ENCODE measurements at regions not wholly inside any gene's neighbourhood (a gene's known extent, or its start where the extent isn't known, plus 50 kb on each side); places are given as distances from the start of the nearest gene placed in this dataset.

DNA sequence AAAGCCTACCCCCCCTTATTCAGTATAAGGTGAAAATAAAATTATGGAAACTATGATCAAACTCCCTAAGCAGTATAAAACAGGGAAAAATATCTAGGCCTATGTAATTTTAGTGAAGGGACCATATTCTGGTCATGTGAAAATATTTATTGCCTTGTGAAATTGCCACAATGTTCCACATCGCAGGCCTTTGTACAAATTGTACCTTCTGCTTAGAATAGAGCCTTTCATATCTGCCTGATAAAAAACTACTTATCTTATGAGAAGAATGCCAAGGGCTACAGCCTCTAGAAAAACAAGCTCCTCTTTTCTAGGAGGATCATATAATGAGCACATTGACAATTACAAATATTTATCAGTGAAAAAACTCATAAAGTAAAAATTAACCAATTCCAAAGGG lies 1280.0 kb downstream of the EFNB2 start:
- no peak for DNase-seq (ENCODE audit: low spot score)

DNA sequence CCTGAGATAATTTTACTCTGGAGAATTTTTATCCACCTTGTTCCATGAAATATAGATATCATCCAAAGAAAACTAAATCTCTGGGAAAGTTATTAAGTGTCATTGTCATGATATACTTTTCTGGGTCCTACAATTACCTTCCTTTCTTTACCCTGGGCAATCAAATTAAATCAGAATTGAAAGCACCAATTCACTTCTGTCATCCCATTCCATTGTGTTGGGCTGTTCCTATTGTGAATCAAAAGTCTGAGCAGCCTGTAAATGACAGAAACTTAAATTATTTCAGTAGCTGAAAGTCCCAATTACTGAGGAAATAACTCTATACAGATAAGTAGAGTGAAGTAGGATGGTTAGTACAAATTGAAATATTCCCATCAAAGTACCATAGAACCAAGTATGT lies 1284.2 kb downstream of the EFNB2 start:
- DNase-seq (ENCODE audit: low spot score): no peak

DNA sequence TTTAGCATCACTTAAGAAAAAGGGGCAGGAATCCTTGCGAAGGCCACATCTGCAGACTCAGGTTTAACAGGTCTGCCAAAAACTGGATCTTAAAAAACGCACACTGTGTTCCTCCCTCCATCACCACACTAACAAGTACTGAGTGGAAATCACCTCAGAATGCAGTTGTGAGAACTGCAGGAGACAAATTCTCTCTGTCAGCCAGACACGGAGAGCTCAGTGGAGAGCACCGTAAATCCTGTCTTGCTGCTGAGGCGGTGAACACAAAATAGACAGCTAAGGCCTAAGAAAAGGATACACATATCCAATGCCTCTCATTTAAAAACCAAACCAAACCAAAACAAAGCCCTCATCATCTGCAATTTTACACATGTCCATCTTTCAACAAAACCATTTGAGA lies 1287.6 kb downstream of the EFNB2 start:
- peak; percentile 33 for DNase-seq (ENCODE audit: low spot score)

DNA sequence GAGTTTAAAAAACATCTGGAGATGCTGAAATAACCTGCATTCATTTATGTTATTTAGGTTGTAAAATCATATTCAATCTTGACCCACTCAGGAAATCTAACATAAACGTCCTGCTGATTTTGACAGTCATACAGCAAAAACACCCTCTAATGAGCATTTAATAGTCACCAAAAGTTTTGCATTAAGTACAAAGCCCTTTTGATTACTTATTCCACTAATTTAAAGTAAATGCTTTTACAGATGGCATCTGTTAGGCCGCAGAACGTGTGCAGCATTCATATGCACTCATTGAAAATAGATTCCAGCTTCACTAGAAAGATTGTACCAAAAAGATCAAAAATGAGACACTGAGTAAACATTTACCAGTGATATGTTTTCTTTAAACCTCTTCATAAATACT lies 1295.1 kb downstream of the EFNB2 start:
- no peak for DNase-seq (ENCODE audit: low spot score)

DNA sequence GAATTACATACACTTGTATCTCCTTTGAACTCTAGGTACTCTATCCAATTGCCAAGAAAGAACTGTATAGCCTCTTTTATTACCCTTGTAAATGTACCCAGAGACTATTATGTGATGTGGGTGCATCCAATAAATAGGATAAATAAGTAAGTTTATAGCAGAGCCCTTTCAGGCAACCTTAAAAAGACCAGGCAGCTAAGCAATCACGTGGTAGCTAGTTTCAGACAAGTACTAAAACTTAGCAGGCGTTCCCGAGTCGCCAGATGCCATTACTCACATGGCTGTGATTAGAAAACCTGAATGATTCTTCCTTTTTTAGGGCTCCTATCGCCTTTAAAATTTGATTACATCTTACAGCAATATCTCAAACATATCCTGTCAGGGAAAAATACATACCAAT lies 1303.0 kb downstream of the EFNB2 start:
- peak; percentile 66 for DNase-seq (ENCODE audit: low spot score)

DNA sequence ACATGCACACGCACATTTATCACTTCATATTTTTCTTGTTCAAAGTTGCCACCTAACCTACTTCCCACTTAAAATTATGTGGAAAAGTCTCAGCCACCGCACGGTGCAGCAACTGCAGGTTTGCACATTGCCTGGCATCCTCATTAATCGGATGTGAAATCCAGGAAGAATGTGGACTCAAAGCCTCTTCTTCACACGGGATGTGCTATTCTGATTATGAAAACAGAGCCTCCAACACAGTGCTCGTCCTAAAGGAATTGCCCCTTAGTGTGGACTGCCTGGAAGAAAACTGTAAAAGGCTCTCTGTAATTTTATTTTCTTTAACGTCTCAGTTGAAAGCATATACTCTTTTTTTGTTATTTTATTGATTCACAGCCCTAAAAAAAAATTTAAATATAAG lies 1303.5 kb downstream of the EFNB2 start:
- DNase-seq (ENCODE audit: low spot score): no peak

DNA sequence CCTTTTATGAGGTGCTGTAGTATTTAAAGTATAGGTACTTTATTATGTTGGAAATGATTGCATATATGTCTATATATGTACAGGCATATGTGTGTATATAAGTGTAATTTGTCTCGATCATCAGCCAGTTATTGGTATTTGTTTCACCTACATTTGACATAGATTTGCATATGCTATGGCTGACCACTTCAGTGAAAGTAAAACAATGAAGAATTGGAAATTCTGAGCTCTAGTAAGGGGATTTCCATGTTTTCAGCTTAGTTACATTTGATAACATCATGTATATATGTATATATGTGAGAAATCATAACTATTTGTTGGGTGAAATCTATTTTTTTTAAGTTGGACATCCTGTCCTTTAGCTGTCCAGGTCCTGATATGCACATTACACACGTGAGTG lies 1303.9 kb downstream of the EFNB2 start:
- DNase-seq (ENCODE audit: low spot score): no peak

DNA sequence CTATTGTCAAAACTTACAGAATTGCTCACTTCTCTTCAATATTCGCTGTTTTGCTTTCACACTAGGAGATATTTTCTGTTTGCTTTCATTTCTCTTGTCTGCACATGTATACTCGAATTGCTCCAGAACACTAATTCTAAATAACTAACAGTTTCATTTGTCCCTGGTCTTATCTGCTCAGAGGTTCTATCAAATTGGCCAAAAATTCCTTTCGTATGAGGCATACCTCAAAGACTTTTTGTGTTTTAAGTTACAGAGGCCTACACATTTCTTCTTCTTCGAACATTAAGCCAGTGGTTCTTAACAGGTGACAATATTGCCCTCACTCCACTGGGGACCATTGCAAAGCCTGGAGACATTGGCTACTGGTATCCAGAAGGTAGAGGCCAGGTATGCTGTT lies 1314.6 kb downstream of the EFNB2 start:
- DNase-seq (ENCODE audit: low spot score): no peak

DNA sequence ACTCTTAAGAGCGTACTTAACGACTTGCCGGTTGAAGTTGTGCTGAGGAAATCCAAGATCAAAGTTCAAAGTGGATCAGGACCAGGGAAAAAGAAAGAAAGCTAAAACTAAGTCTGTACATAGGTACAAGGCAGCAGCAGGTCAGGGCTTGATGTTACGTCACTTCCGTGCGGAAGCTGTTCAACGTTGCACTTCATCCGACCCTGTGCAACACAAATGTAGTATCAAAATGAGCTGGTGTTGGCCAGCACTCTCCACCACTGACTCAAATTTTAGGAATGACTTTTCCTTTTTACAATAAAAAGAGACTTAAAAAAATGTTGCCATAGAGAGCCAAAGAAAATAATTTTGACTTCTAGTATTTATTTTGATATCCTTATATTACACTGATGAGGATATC lies 1315.4 kb downstream of the EFNB2 start:
- no peak for DNase-seq (ENCODE audit: low spot score)

DNA sequence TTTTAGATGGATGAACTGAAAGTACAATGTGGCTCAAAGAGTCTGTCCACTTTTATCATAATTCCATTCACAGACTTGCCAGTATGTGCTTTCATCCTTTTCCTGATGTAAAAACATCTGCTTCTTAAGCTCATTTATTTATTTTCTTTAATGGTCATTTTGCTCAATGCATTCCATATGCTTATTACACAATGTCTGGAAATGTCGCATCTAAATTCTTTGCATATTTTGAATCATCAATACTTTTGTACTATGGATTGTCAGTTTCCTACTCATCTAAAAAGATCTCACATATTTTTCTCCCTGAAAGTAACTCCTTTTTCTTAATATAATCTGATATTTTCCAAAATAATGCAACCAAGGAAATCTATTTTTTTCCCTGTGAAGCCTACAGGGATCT lies 1315.8 kb downstream of the EFNB2 start:
- DNase-seq (ENCODE audit: low spot score): no peak

DNA sequence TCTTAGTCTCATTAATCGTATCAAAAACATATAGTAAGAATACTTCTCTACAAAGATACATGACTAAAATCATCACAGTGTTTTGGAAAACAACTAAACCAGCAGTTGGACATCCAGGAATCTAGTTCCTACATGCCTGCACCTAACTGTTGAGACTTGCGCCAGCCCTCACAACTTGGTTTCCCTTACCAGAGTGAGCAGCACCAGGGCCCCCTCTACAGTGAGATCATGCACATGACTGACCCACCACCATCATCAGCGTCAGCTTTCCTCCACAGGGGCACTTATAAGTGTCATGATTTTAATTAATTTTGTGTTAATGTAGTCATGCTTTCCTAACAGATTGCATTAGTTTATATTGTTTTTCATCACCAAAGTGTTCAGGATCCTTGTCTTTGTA lies 1322.0 kb downstream of the EFNB2 start:
- DNase-seq (ENCODE audit: low spot score): no peak

DNA sequence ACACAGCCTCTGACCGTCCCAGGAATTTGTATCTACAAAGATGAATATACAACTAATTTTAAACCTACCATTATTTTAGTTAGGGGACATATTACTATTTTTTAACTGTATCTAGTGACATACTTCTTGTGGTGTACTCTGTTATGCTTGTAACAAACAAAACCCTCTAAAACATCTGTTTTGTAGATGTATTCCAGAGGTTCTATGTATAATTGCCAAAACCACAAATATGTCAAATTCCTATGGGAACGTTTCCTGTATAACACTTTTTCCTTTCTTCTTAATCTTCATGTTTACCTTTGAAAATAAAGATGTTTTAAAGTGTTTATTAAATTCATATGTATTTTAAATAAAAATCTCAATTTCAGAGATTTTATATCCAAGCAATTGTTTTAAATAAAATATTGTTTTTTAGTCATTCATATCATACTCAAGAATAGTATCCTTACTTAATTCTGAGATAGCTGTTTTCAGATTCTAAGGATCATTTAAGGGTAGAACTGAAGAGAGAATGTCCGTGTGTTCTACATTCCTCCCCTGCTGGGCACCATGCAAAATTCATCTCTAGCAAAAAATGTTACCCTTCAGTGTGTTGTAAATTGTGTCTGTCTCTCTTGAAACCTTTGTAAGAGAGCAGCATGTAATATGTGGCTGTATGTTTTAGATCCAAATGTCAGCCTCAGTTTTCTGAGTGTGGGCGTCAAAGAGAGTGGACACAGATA lies 1327.7 kb downstream of the EFNB2 start:
- no peak for DNase-seq (ENCODE audit: low spot score)

DNA sequence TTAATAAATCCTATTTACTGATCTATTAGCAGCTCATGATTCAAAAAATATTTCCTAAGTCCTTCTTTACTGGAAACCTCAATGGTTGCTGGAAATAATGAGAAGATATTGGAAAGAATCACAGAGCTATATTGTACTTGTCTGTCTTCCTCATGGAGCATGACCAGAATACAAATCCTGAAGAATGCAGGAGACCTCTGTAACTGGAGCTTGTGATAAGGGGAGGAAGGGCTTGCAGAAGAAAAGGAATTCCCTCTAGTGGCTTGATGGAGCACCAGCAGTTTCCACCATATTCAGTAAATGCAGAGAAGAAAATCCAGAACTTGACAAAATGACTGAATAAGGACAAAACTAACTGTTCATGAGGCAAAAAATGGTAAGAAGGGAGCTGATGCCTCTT lies 1333.1 kb downstream of the EFNB2 start:
- DNase-seq (ENCODE audit: low spot score): peak; percentile 43

DNA sequence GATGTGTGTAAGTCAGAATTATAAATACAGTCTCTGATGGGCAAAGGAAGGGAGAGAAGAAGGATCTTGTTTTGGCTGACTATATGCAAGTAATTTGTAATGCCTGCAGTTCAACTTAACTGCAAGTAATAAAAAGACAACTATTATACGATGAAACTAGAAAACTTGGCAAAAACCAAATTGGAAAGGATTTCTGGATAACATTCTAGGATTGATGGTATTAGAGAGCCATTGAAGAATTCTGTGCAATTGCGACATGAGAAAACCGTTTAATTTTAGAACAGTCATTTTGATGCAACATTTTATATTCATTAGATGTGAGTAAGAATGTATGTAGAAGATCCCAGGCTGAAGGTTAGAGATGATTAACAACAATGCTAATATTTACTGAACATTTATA lies 1334.1 kb downstream of the EFNB2 start:
- peak; percentile 77 for DNase-seq (ENCODE audit: low spot score)

DNA sequence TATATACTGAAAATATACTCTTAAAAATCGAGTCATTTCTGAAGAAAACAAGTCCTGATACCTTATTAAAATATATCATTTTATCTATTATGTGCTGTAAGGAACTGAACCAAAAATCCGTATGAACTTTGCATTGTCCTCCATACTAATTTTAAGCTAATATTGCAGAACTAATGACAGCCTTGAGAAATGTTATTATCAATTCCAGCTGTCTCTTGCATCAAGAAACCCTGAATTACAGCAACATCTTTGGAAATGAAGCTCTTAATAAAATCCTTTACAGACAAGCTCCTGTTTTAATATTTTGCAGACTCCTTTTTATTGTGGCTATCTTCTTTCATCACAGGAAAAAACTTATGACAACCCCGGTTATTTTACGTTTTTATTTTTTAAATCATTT lies 1335.3 kb downstream of the EFNB2 start:
- no peak for DNase-seq (ENCODE audit: low spot score)

DNA sequence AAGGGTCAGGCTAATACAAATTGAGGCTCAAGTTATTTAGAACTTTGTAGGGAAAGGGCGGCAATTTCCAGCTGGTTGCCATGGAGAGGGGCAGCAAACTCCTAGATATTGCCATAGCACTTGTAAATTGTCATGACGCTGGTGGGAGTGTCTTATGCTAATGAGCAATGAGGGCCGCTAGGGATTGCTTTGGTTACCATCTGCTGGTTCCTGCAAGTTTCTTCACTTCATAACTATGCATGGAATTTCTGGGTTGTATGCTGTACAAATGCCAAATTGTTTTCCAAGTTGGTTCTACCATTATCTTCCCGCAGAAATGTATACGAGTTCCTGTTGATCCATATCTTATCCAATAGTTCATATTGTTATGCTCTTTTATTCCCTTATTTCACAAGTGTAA lies 1339.4 kb downstream of the EFNB2 start:
- no peak for DNase-seq (ENCODE audit: low spot score)

DNA sequence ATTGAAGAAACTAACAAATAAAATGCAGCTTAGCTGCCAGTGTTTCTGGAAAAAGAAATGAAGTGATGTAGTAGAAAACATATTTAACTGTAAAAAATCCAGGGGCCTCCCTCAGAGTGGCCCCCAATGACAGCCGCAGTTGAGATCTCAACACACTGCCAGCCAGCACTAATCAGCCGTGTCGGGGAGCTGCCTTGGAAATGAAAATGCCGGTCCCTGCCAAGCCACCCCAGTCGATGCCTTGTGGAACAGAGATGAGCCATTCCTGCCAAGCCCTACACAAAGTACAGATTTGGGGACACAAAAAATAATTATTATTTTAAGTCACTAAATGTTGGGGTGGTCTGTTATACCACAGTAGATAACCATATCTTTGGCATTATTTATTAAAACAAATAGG lies 1342.4 kb downstream of the EFNB2 start:
- no peak for DNase-seq (ENCODE audit: low spot score)

DNA sequence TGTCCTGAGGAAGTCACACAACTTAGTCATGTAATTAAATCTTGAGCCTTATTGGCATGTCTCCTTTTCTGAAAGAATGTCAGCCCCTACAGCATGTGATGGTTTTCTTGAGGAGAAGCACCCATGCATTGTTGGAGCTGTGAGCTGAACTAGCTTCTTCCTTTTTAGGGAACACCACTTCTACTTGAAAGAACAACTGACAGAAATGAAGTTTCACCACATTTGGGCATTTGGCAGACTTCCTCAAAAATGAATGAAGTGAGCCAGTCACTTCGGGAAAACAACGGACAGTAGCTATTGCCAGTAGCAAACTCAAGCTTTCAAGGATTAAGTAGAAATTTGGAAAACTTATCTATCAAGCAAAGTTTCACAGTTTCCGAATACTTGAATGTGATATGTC lies 1351.3 kb downstream of the EFNB2 start:
- no peak for DNase-seq (ENCODE audit: low spot score)

DNA sequence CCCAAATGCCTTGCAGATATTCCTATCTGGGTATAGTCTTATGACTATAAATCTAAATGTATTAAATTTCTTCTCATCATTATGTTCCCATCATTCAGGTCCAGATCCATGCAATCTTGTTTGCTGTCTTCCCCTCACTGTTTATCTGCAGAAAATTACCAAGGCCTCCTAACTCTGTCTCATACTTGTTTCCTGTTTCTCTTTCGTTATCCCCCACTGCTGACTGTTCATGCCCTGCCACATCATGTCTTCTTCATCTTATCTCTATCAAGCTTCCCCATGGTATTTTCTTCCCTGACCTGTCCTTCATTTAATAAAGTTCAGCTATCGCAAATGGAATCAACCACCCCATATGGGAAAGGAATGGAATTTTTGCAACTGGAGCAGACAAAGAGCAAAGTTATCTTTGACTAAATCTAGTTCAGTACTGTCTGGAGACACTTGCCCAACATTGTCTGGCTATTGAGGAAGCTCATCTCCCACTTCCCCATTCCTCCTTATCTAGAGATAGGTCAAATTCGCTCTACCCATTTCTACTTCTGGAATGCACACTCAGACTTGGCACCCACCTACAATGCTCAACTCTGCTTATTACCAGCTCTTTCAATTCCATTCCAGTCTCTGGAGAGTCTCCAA lies 1358.1 kb downstream of the EFNB2 start:
- DNase-seq (ENCODE audit: low spot score): peak; percentile 24

DNA sequence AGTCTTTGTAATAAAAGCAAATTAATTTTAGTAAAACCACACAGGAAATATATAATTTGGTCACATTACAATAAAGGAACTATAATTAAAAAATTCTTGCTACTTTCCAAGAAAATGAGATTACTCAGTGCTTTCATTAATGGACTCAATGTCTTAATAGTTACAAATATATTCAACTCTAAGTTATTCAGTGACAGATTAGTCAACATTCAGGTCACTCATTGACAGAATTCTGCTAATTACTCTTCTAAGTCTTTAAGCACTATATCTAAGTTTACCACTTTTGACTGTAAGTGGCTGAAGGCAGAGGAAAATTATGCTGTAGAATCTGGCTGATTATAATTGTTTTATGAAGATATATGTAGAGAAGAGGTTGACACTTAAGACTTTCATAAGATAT lies 1365.0 kb downstream of the EFNB2 start:
- no peak for DNase-seq (ENCODE audit: low spot score)

DNA sequence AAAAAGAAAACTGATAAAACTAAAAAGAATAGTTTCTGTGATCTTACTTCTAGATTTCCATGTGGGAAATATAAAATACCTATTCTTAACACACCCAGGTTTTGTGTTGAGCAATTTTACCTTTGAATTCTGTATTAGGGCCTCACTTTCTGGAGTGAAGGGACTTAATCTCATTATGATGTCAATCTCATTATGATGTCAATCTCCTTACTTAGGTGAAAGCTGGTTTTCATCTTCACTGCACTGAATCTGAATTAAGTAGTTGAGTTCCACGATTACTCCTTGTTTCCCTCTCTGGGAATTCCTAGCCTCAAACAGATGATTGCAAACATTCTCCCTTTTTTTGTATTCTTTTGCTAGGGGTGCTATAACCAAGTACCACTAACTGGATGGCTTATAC lies 1367.2 kb downstream of the EFNB2 start:
- DNase-seq (ENCODE audit: low spot score): no peak

DNA sequence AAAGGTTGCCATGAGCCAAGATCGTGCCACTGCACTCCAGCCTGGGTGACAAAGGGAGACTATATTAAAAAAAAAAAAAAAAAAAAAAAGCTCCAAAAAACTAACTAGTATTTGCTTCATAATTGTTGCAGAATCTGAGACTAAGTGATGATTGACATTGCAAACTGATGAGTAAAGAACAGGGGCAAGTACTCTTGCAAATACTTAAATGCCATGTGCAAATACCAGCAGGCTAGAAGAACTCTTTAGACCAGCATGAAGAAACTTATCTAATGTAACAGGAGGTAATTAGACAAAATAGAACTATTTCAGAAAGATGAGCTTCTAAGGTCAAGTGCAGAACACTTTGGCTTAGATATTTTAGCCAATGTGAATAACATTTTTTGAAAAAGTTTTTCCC lies 1368.1 kb downstream of the EFNB2 start:
- no peak for DNase-seq (ENCODE audit: low spot score)

DNA sequence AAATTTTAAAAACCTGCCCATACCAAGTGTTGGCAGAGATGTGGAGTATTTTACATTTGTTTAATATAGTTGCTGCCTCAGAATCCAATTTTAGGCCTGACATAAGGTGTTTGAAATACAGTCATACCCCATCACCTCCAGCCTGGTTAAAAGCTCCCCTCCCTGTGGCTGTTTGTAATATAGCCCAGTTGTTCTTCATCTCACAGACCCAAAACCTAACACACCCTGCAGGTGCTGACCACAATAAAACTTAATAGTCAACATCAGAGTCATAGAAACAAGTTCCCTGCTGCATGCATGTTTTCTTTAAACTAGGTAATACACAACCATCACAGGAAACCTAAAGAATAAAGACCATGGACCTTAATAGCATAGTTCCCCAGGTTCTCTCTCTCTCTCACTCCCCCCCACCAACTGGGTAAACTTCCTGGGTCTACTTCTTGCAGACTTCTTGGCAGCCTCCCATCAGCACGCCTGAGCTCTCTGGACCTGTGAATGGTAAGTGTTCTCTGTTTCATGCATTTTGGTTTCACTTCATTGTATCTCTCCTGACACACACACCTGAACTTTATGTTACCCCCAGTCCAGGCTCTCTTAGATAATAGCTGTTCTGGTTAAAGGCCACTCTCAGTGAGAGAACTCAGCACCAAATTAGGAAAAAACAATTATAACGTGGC lies 1369.9 kb downstream of the EFNB2 start:
- DNase-seq (ENCODE audit: low spot score): no peak
